PC-3 (cell line): ENCODE measurements at regions not wholly inside any gene's neighbourhood (a gene's known extent, or its start where the extent isn't known, plus 50 kb on each side); places are given as distances from the start of the nearest gene placed in this dataset.

Experiments
- CTCF ChIP-seq: fragments of 300-600 bp; sonication (generic); conservative IDR thresholded peaks from 2 replicates; pipeline ENCODE4 v1.5.1; 2017; ENCODE audit warnings: antibody characterized with exemption, low read depth, mild to moderate bottlenecking, low read length
- EZH2 ChIP-seq: fragments of 300-600 bp; sonication (generic); IDR thresholded peaks from one replicate; pipeline ENCODE4 v1.6.1; 2017; ENCODE audit warnings: antibody characterized with exemption, mild to moderate bottlenecking, low read length; ENCODE audit not compliant: unreplicated experiment

- TF ChIP-seq EZH2 (no peak), CTCF (no peak)
Measured at GRCh38 chr2:187126247-187127005, 277.5 kb upstream of the ZSWIM2 start.
